ENCODE measurements at regions not wholly inside any gene's neighbourhood (a gene's known extent, or its start where the extent isn't known, plus 50 kb on each side); places are given as distances from the start of the nearest gene placed in this dataset.

DNA sequence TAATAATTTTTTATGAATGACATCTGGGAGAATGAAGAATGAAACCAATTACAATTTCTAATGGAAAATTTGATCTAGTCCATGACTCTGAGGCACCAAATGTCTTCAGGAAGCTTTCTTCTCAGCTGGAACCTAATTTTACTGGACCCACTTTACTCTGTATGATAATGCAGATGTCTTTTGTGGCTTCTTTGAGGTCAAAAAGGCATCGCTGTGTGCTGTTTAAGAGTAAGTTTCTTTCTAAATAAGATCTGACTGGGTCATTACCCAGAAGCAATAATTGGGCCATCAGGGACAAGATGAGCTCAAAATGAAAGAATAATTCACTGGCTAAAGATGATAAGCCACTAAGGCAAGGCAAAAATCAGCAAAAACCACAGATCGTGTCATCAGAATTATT, 633.4 kb downstream of the PSAT1 start:
- Histone ChIP-seq H3K9me3 (no peaks in the 10 kb centered on the region), H3K36me3 (no peaks in the 10 kb centered on the region), H3K4me1 (peaks cover 5 to 21% (median 11%) of the 10 kb centered on the region in 3 donors), H3K27ac (no peak overlapping the region), H3K4me3 (no peak overlapping the region), H3K27me3 (no peaks in the 10 kb centered on the region)
- 87 to 95% methylated on average over 2 of the region's 2 CpGs for WGBS, 2 donors
- no peak for DNase-seq
- no peak for FAIRE-seq
- no peak for ATAC-seq
- TF ChIP-seq, protein P1, sequence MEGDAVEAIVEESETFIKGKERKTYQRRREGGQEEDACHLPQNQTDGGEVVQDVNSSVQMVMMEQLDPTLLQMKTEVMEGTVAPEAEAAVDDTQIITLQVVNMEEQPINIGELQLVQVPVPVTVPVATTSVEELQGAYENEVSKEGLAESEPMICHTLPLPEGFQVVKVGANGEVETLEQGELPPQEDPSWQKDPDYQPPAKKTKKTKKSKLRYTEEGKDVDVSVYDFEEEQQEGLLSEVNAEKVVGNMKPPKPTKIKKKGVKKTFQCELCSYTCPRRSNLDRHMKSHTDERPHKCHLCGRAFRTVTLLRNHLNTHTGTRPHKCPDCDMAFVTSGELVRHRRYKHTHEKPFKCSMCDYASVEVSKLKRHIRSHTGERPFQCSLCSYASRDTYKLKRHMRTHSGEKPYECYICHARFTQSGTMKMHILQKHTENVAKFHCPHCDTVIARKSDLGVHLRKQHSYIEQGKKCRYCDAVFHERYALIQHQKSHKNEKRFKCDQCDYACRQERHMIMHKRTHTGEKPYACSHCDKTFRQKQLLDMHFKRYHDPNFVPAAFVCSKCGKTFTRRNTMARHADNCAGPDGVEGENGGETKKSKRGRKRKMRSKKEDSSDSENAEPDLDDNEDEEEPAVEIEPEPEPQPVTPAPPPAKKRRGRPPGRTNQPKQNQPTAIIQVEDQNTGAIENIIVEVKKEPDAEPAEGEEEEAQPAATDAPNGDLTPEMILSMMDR (IDR thresholded peaks at IDR 0.05): no peak
- intact Hi-C loops (cut with DNase I): no loop called here

DNA sequence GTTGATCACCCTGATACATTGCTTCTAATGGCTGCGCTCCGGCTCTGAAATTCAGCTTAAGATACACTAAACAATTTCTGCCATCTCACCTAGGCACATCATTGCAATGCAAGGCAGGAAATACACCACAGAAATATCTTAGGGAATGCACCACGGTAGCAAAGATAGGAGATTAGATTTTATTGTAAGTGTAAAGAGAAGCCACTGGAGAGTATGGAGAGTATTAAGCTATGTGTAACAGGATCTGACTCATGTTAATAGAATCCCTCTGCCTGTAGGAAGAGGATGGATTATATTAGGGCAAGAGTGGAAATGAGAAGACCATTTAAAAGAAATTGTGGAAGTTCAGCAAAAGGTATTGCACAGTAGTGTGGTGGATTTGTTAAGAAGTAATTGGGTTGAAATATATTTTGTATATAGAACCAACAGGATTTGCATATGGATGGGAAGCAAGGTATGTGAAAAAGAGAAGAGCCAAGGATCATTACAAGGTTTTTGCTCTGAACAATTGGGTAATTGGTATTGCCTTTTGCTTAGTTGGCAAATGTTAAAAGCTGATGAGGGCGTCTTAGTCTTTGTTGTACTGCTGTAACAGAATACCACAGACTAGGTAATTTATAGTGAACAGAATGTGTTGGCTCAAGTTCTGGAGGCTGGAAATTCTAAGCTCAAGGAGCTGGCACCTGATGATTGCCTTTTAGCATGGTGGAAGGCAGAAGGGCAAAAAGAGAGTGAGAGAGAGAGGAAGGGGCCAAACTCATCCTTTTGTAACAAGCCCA, 636.1 kb downstream of the PSAT1 start:
- TF ChIP-seq, protein P1 (IDR thresholded peaks at IDR 0.05): no peak
- intact Hi-C loops (cut with DNase I): no loop called here
- ATAC-seq (no peak), DNase-seq (no peak), FAIRE-seq (no peak)
- peaks cover 0 to 6% (median 0%) of the 10 kb centered on the region in 3 donors for H3K4me1 ChIP-seq
- WGBS, 2 donors: 68 to 73% methylated on average over 4 of the region's 4 CpGs
- H3K4me3 ChIP-seq: no peak overlapping the region
- H3K9me3 ChIP-seq: no peaks in the 10 kb centered on the region
- no peaks in the 10 kb centered on the region for H3K27me3 ChIP-seq
- no peaks in the 10 kb centered on the region for H3K36me3 ChIP-seq
- H3K27ac ChIP-seq: no peak overlapping the region

DNA sequence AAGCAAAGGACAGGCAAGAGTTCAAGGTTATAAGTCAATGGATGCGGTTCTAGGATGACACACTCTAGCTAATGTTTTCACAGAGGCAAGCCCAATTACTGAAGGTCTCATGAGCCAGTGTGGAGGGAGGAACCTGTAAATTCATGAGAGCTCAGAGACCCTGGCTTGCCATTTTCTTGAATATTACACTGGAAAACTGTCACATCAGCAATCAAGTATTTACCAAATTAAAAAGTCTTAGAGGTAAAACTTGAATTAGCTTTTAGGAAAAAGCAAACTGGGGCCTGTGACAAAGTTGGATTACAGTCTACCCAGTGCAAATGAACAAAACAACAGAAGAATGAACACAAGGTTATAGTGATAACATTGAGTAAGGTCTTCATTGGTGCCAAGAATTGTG, 636.9 kb upstream of the TLE4 start:
- 67 to 86% methylated on average over 1 of the region's 1 CpG for WGBS, 2 donors
- Histone ChIP-seq H3K27me3 (no peaks in the 10 kb centered on the region), H3K27ac (no peak overlapping the region), H3K36me3 (no peaks in the 10 kb centered on the region), H3K9me3 (no peaks in the 10 kb centered on the region), H3K4me3 (no peak overlapping the region), H3K4me1 (no peaks in the 10 kb centered on the region)
- ATAC-seq (peak in 1 of 4 donors; percentile 36), DNase-seq (no peak), FAIRE-seq (no peak)
- intact Hi-C loops (cut with DNase I): no loop called here
- TF ChIP-seq, protein P1 (IDR thresholded peaks at IDR 0.05): no peak

DNA sequence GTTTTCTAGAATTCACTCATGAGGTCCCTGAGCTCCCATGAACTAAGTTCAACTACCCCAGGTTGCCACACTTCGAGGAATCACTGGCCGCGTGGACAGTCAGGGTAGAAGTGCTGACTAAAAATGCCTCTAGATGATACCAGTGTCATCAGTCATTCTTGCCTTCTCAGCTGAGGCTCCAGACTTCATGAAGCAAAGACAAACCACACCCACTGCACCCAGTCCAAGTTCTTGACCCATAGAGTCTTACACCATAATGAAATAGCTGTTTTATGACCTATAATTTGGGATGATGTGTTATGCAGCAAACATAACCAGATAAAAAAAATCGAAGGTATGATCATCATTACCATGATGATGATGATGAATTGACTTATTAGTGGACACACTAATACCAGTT, 632.9 kb upstream of the TLE4 start:
- Histone ChIP-seq H3K4me3 (no peak overlapping the region), H3K27me3 (no peaks in the 10 kb centered on the region), H3K9me3 (no peaks in the 10 kb centered on the region), H3K36me3 (no peaks in the 10 kb centered on the region), H3K27ac (no peak overlapping the region), H3K4me1 (no peaks in the 10 kb centered on the region)
- TF ChIP-seq, protein P1 (IDR thresholded peaks at IDR 0.05): no peak
- DNase-seq (no peak), ATAC-seq (no peak), FAIRE-seq (no peak)
- intact Hi-C loops (cut with DNase I): no loop called here
- WGBS, 2 donors: 70 to 74% methylated on average over 4 of the region's 4 CpGs

DNA sequence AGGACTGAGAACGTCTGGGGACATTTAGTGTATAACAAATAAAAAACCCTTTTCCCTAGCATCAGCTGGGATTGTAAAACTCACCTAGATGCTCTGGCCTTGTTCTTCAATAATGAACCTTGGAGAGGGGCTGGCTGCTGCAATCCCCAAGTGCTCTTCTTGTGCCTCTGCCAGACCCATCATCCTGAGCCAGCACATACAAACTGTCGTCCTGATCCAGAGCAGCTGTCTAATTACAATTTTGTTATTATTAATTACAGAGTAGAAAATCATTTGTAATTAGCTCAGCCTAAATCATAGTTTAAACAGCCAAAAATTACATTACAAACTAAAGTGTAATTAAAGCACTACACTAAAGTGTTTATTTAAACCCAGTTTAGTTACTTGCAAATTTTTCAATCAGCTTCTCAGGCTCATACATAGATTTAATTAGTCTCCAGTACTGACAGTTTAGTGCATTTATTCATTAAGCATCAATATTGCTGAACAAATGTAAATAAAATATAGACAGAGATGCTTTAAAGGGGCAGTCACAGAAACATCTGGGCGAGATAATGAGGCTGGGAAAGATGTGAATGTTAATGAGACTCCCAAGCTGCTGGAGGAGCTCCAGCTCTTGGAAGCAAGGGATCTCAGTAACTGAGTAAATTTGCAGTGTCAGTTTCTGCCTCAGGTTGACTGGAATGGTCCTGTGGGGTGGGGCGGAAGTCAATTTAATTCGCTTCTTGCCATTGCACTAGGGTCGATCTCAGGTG, 632.3 kb upstream of the TLE4 start:
- Histone ChIP-seq H3K4me3 (no peak overlapping the region), H3K4me1 (no peaks in the 10 kb centered on the region), H3K27me3 (no peaks in the 10 kb centered on the region), H3K27ac (no peak overlapping the region), H3K9me3 (no peaks in the 10 kb centered on the region), H3K36me3 (no peaks in the 10 kb centered on the region)
- ATAC-seq: no peak
- TF ChIP-seq, protein P1 (IDR thresholded peaks at IDR 0.05): no peak
- FAIRE-seq: no peak
- no peak for DNase-seq
- intact Hi-C loops (cut with DNase I): no loop called here
- 70 to 73% methylated on average over 6 of the region's 6 CpGs for WGBS, 2 donors

All from pancreas (tissue), 10 donors.